HCT116 (cell line): ENCODE measurements at regions not wholly inside any gene's neighbourhood (a gene's known extent, or its start where the extent isn't known, plus 50 kb on each side); places are given as distances from the start of the nearest gene placed in this dataset.

Source experiments
- ATAC-seq: fragments of 200-7000 bp; cut with Tn5 transposase; 2 replicates; pipeline ENCODE4 v1.9.1; 2020; ENCODE audit warnings: mild to moderate bottlenecking, moderate library complexity
- BruUV-seq: library from RNA; stranded (reverse); fragments of 400-500 nt; replicated peaks from 2 replicates; lab custom pipeline; 2021; lab: Mats Ljungman, UMichigan
- CTCF ChIA-PET: fragments of 300-600 bp; sonication (Branson Sonifier 250); formaldehyde crosslinking; loops from one replicate; lab custom pipeline; 2021; ENCODE audit warnings: antibody characterized with exemption; lab: Charles Lee
- POLR2A ChIA-PET: fragments of 300-600, 350-600 bp; sonication (Branson Sonifier 250); formaldehyde crosslinking; loops from one replicate; lab custom pipeline; 2021; ENCODE audit warnings: antibody characterized with exemption; lab: Charles Lee
- RAD21 ChIA-PET, 2 experiments: fragments of 300-600 bp; sonication (Branson Sonifier 250); formaldehyde crosslinking; loops; one replicate each; lab custom pipeline; 2023; ENCODE audit warnings: low total read pairs in 2 of 2; ENCODE audit not compliant: uncharacterized antibody in 2 of 2, unreplicated experiment in 2 of 2, low non-redundant PET in 1 of 2; lab: Charles Lee
- DNase-seq: peaks from one replicate; pipeline ENCODE4 v3.0.0-alpha.2; 2010; ENCODE audit warnings: low read depth, low spot score
- H2AFZ ChIP-seq: fragments of 200-600 bp; shearing (Covaris generic), sonication (generic); 2 replicates; pipeline ENCODE4 v1.6.1; 2017; ENCODE audit warnings: low read depth, mixed run types, mixed read lengths, antibody characterized with exemption, low read length; ENCODE audit not compliant: poor library complexity, severe bottlenecking
- H3K27ac ChIP-seq: 2 replicates; pipeline ENCODE4 v1.5.1; 2012; ENCODE audit warnings: low read depth, low read length
- H3K27me3 ChIP-seq: fragments of 200-600 bp; sonication (generic); 2 replicates; pipeline ENCODE4 v1.6.1; 2016; ENCODE audit warnings: mixed run types, low read length, mixed read lengths; ENCODE audit not compliant: insufficient read depth
- H3K36me3 ChIP-seq, 2 experiments: fragments of 200-500 bp in 1 of 2; fragments of 200-600 bp in 1 of 2; sonication (Bioruptor generic) in 1 of 2; sonication (generic) in 1 of 2; 2 replicates each; pipeline versions ENCODE4 v1.5.1 to v1.6.1; 2014 to 2016; ENCODE audit warnings: low read length in 2 of 2, inconsistent platforms in 1 of 2, mixed read lengths in 1 of 2, mixed run types in 1 of 2; ENCODE audit not compliant: insufficient read depth in 2 of 2, control insufficient read depth in 1 of 2
- H3K4me1 ChIP-seq, 2 experiments: fragments of 200-600 bp in 1 of 2; sonication (generic) in 1 of 2; 2 replicates each; pipeline versions ENCODE4 v1.5.1 to v1.6.1; 2012 to 2017; ENCODE audit warnings: low read length in 2 of 2, inconsistent platforms in 1 of 2, mild to moderate bottlenecking in 1 of 2, mixed read lengths in 1 of 2, mixed run types in 1 of 2, moderate library complexity in 1 of 2; ENCODE audit not compliant: insufficient read depth in 2 of 2, control insufficient read depth in 1 of 2
- H3K4me2 ChIP-seq: fragments of 200-600 bp; sonication (generic); 2 replicates; pipeline ENCODE4 v1.6.1; 2017; ENCODE audit warnings: mixed run types, low read length, mixed read lengths
- H3K4me3 ChIP-seq, 2 experiments: fragments of 200-600 bp in 1 of 2; sonication (generic) in 1 of 2; replicated peaks in 1 of 2; 2 replicates each; pipeline ENCODE4 v1.5.1; 2011 to 2016; ENCODE audit warnings: low read length in 2 of 2, control low read depth in 1 of 2, low read depth in 1 of 2, mild to moderate bottlenecking in 1 of 2, mixed read lengths in 1 of 2, mixed run types in 1 of 2
- H3K79me2 ChIP-seq: fragments of 200-600 bp; sonication (generic); 2 replicates; pipeline ENCODE4 v1.6.1; 2017; ENCODE audit warnings: mild to moderate bottlenecking, mixed run types, low read length, moderate library complexity, mixed read lengths; ENCODE audit not compliant: insufficient read depth
- H3K9ac ChIP-seq: fragments of 200-600 bp; sonication (generic); 2 replicates; pipeline ENCODE4 v1.6.1; 2016; ENCODE audit warnings: low read length, mixed read lengths
- H3K9me2 ChIP-seq: fragments of 200-600 bp; sonication (generic), shearing (Covaris generic); 2 replicates; pipeline ENCODE4 v1.6.1; 2017; ENCODE audit warnings: mixed run types, mild to moderate bottlenecking, moderate library complexity; ENCODE audit not compliant: insufficient read depth
- H3K9me3 ChIP-seq, 2 experiments: fragments of 200-500 bp in 1 of 2; fragments of 200-600 bp in 1 of 2; sonication (Bioruptor generic) in 1 of 2; sonication (generic) in 1 of 2; 2 replicates each; pipeline ENCODE4 v1.6.1; 2014 to 2017; ENCODE audit warnings: low read length in 2 of 2, mixed read lengths in 2 of 2, inconsistent platforms in 1 of 2, low read depth in 1 of 2, mild to moderate bottlenecking in 1 of 2, mixed run types in 1 of 2, moderate library complexity in 1 of 2; ENCODE audit not compliant: control insufficient read depth in 1 of 2, insufficient read depth in 1 of 2
- H4K20me1 ChIP-seq: fragments of 200-600 bp; sonication (generic), shearing (Covaris generic); 2 replicates; pipeline ENCODE4 v1.6.1; 2017; ENCODE audit warnings: mixed run types, mild to moderate bottlenecking, moderate library complexity; ENCODE audit not compliant: insufficient read depth
- CBX3 ChIP-seq: IDR thresholded peaks from 2 replicates; pipeline ENCODE4 v1.6.1; 2012; ENCODE audit warnings: low read depth
- CEBPB ChIP-seq: IDR thresholded peaks from 2 replicates; pipeline ENCODE4 v1.6.1; 2012; ENCODE audit warnings: low read depth
- EGR1 ChIP-seq: IDR thresholded peaks from 2 replicates; pipeline ENCODE4 v1.6.1; 2012; ENCODE audit warnings: low read depth
- ELF1 ChIP-seq: IDR thresholded peaks from 2 replicates; pipeline ENCODE4 v1.6.1; 2012; ENCODE audit warnings: low read depth, borderline replicate concordance
- POLR2A ChIP-seq: IDR thresholded peaks from 2 replicates; pipeline ENCODE4 v1.7.0; 2011; ENCODE audit warnings: borderline replicate concordance; ENCODE audit not compliant: insufficient read depth, insufficient read length; ENCODE audit errors: extremely low read depth
- RAD21 ChIP-seq: IDR thresholded peaks from 2 replicates; pipeline ENCODE4 v1.6.1; 2012; ENCODE audit warnings: low read depth, mild to moderate bottlenecking
- TCF7L2 ChIP-seq: IDR thresholded peaks from 2 replicates; pipeline ENCODE4 v1.7.0; 2011; ENCODE audit warnings: borderline replicate concordance, inconsistent platforms; ENCODE audit not compliant: insufficient read depth, insufficient read length; ENCODE audit errors: extremely low read depth
- ZFX ChIP-seq: fragments of 450-650 bp; IDR thresholded peaks from 2 replicates; pipeline ENCODE4 v1.6.1; 2017
- ZNF274 ChIP-seq: fragments of 200-500 bp; sonication (Bioruptor generic); IDR thresholded peaks from 2 replicates; pipeline ENCODE4 v1.6.1; 2014; ENCODE audit warnings: mild to moderate bottlenecking, low read depth, low read length, inconsistent platforms
- intact Hi-C: fragments of 100-400 bp; cut with micrococcal nuclease; formaldehyde crosslinking; loops from 2 replicates; pipeline ENCODE4 v1.10.0; 2022
- TF ChIP-seq, protein P1 (sequence below): IDR thresholded peaks from 2 replicates; pipeline ENCODE4 v1.6.1; 2012; ENCODE audit warnings: low read depth
- TF ChIP-seq, protein P2 (sequence below): IDR thresholded peaks from 2 replicates; pipeline ENCODE4 v1.6.1; 2011; ENCODE audit warnings: mild to moderate bottlenecking, low read length, moderate library complexity; ENCODE audit not compliant: insufficient replicate concordance; ENCODE audit errors: extremely low read depth

GRCh38 chr17:65356536-65356935, 204.9 kb downstream of the AXIN2 start:
- H3K9ac ChIP-seq: no peak overlapping the region
- no peak overlapping the region for H2AFZ ChIP-seq
- no peak for TF ChIP-seq TCF7L2
- TF ChIP-seq, protein P1, sequence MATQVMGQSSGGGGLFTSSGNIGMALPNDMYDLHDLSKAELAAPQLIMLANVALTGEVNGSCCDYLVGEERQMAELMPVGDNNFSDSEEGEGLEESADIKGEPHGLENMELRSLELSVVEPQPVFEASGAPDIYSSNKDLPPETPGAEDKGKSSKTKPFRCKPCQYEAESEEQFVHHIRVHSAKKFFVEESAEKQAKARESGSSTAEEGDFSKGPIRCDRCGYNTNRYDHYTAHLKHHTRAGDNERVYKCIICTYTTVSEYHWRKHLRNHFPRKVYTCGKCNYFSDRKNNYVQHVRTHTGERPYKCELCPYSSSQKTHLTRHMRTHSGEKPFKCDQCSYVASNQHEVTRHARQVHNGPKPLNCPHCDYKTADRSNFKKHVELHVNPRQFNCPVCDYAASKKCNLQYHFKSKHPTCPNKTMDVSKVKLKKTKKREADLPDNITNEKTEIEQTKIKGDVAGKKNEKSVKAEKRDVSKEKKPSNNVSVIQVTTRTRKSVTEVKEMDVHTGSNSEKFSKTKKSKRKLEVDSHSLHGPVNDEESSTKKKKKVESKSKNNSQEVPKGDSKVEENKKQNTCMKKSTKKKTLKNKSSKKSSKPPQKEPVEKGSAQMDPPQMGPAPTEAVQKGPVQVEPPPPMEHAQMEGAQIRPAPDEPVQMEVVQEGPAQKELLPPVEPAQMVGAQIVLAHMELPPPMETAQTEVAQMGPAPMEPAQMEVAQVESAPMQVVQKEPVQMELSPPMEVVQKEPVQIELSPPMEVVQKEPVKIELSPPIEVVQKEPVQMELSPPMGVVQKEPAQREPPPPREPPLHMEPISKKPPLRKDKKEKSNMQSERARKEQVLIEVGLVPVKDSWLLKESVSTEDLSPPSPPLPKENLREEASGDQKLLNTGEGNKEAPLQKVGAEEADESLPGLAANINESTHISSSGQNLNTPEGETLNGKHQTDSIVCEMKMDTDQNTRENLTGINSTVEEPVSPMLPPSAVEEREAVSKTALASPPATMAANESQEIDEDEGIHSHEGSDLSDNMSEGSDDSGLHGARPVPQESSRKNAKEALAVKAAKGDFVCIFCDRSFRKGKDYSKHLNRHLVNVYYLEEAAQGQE: no peak
- TF ChIP-seq RAD21: no peak
- no peak for TF ChIP-seq ELF1
- H3K79me2 ChIP-seq: no peaks in the 10 kb centered on the region
- ChIA-PET CTCF (no interaction called here), POLR2A (no interaction called here), RAD21 (no interaction called here)
- H3K4me2 ChIP-seq: no peak overlapping the region
- no peaks in the 10 kb centered on the region for H3K9me2 ChIP-seq
- H3K9me3 ChIP-seq: no peaks in the 10 kb centered on the region
- intact Hi-C loops: no loop called here
- BruUV-seq: no TSS peak
- H4K20me1 ChIP-seq: no peaks in the 10 kb centered on the region
- no peaks in the 10 kb centered on the region for H3K36me3 ChIP-seq
- ATAC-seq: no peak
- H3K27me3 ChIP-seq: no peaks in the 10 kb centered on the region
- peaks cover 8 to 14% of the 10 kb centered on the region in 2 experiments; a peak in 3 of 4 replicates for H3K4me1 ChIP-seq
- no peak overlapping the region for H3K4me3 ChIP-seq
- no peak overlapping the region for H3K27ac ChIP-seq
- no peak for DNase-seq

DNA sequence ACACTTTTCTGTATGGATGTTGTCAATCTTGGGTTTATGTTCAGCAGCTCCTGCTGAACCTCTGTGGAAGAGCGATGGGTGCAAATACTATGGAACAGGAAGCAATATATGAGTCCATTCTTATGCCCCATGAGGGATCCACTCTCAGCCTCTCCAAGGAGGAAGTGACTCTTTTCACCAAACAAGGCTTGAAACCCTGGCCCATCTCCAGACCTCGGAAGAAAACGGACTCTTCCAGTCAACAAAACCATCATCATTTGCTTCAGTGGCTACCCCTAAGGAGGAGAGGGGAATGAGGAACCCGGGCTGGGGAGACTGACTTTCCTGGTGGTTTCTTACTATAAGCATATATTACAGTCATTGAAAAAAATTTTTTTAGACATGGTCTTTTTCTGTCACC, 206.2 kb downstream of the AXIN2 start:
- BruUV-seq: no TSS peak
- Histone ChIP-seq H3K4me2 (no peak overlapping the region), H3K4me1 (peaks cover 8 to 14% of the 10 kb centered on the region in 2 experiments; a peak in 3 of 4 replicates), H4K20me1 (no peaks in the 10 kb centered on the region), H2AFZ (no peak overlapping the region), H3K79me2 (no peaks in the 10 kb centered on the region), H3K27me3 (no peaks in the 10 kb centered on the region), H3K9ac (no peak overlapping the region), H3K4me3 (no peak overlapping the region), H3K27ac (no peak overlapping the region), H3K9me3 (no peaks in the 10 kb centered on the region), H3K36me3 (no peaks in the 10 kb centered on the region), H3K9me2 (no peaks in the 10 kb centered on the region)
- intact Hi-C loops: no loop called here
- no peak for ATAC-seq
- no peak for DNase-seq
- CTCF ChIA-PET: no interaction called here
- POLR2A ChIA-PET: no interaction called here
- RAD21 ChIA-PET: no interaction called here
- no peak for TF ChIP-seq RAD21
- no peak for TF ChIP-seq ZNF274
- TF ChIP-seq EGR1: no peak
- TF ChIP-seq POLR2A: no peak
- TF ChIP-seq ZFX: no peak
- TF ChIP-seq, protein P2, sequence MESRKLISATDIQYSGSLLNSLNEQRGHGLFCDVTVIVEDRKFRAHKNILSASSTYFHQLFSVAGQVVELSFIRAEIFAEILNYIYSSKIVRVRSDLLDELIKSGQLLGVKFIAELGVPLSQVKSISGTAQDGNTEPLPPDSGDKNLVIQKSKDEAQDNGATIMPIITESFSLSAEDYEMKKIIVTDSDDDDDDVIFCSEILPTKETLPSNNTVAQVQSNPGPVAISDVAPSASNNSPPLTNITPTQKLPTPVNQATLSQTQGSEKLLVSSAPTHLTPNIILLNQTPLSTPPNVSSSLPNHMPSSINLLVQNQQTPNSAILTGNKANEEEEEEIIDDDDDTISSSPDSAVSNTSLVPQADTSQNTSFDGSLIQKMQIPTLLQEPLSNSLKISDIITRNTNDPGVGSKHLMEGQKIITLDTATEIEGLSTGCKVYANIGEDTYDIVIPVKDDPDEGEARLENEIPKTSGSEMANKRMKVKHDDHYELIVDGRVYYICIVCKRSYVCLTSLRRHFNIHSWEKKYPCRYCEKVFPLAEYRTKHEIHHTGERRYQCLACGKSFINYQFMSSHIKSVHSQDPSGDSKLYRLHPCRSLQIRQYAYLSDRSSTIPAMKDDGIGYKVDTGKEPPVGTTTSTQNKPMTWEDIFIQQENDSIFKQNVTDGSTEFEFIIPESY: no peak
- TF ChIP-seq CBX3: no peak
- TF ChIP-seq, protein P1: no peak
- TF ChIP-seq CEBPB: no peak
